ENCODE measurements at regions not wholly inside any gene's neighbourhood (a gene's known extent, or its start where the extent isn't known, plus 50 kb on each side); places are given as distances from the start of the nearest gene placed in this dataset.

DNA sequence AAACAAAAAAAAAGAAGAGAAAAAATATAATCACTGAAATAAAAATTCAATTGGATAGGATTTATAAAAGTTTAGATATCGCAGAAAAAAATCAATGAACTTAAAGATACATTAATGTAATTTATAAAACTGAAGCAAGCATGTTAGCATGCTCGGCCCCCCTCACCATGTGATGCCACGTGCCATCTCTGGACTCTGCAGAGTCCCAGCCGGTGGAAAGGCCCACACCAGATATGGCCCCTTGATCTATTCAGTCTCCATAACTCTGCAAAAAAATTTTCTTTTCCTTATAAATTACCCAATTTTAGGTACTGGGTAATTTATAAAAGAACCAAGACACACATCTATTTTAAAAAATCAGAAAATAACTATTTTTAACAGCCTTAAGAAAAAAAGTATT lies 476.0 kb upstream of the ANO3 start:
- Histone ChIP-seq H3K9ac (ENCODE audit: control insufficient read depth, extremely low read depth, insufficient read depth, low read length) (no peak overlapping the region), H3K9me3 (ENCODE audit: control insufficient read depth, low read depth, low read length) (no peaks in the 10 kb centered on the region), H3K4me2 (ENCODE audit: control insufficient read depth, extremely low read depth, insufficient read depth, low read depth, low read length) (no peak overlapping the region), H3K79me2 (ENCODE audit: control insufficient read depth, insufficient read depth, low read length) (no peaks in the 10 kb centered on the region), H4K20me1 (ENCODE audit: control insufficient read depth, extremely low read depth, insufficient read depth, low read length) (no peaks in the 10 kb centered on the region), H3K4me3 (ENCODE audit: control insufficient read depth in 2 of 3, extremely low read depth in 1 of 3, insufficient read depth in 2 of 3, low read depth in 1 of 3, low read length in 3 of 3) (no peak overlapping the region), H3K27ac (ENCODE audit: control insufficient read depth, insufficient read depth, low read length) (no peak overlapping the region), H2AFZ (ENCODE audit: control insufficient read depth, low read length) (no peak overlapping the region), H3K36me3 (ENCODE audit: control insufficient read depth in 2 of 2, extremely low read depth in 1 of 2, insufficient read depth in 2 of 2, low read length in 2 of 2) (no peaks in the 10 kb centered on the region), H3K27me3 (ENCODE audit: control insufficient read depth, extremely low read depth, insufficient read depth, low read length) (no peaks in the 10 kb centered on the region), H3K4me1 (ENCODE audit: control insufficient read depth, extremely low read depth, insufficient read depth, low read length) (no peaks in the 10 kb centered on the region), H3K9me1 (ENCODE audit: control insufficient read depth, extremely low read depth, insufficient read depth, low read length) (no peaks in the 10 kb centered on the region)
- TF ChIP-seq EZH2 (IDR thresholded peaks at IDR 0.05; ENCODE audit: low read length), result no peak
- TF ChIP-seq, protein P1, sequence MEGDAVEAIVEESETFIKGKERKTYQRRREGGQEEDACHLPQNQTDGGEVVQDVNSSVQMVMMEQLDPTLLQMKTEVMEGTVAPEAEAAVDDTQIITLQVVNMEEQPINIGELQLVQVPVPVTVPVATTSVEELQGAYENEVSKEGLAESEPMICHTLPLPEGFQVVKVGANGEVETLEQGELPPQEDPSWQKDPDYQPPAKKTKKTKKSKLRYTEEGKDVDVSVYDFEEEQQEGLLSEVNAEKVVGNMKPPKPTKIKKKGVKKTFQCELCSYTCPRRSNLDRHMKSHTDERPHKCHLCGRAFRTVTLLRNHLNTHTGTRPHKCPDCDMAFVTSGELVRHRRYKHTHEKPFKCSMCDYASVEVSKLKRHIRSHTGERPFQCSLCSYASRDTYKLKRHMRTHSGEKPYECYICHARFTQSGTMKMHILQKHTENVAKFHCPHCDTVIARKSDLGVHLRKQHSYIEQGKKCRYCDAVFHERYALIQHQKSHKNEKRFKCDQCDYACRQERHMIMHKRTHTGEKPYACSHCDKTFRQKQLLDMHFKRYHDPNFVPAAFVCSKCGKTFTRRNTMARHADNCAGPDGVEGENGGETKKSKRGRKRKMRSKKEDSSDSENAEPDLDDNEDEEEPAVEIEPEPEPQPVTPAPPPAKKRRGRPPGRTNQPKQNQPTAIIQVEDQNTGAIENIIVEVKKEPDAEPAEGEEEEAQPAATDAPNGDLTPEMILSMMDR (optimal IDR thresholded peaks at IDR 0.05 in 1 of 3, IDR thresholded peaks at IDR 0.05 in 1 of 3, conservative IDR thresholded peaks at IDR 0.05 in 1 of 3; ENCODE audit: extremely low read depth in 1 of 3, insufficient read depth in 2 of 3, low read length in 3 of 3), result no peak
- FAIRE-seq (no peak), DNase-seq (ENCODE audit: low read depth, low spot score) (no peak)
- dilution Hi-C loops (cut with MboI; ENCODE audit: extremely low pct_ligation_motif_present, low sequenced_read_pairs), result no loop called here

DNA sequence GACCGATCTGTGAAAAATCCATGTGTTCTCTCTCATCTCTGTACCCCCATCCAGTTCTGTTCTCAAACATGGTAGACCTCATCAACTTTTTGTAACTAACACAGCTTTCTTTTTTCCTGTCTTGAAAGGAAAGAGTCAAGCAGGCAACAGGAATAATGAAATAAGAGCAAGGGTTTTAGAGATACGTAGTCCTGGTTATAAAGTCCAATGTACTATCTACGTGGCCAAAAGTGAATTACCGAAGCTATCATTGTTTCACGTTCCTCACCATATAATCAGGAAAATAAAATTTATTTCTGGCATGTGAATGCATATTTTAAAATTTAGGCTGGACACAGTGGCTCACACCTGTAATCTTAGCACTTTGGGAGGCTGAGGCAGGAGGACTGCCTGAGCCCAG lies 472.2 kb upstream of the ANO3 start:
- no peaks in the 10 kb centered on the region for H3K36me3 ChIP-seq (ENCODE audit: control insufficient read depth in 2 of 2, extremely low read depth in 1 of 2, insufficient read depth in 2 of 2, low read length in 2 of 2)
- no peaks in the 10 kb centered on the region for H3K27me3 ChIP-seq (ENCODE audit: control insufficient read depth, extremely low read depth, insufficient read depth, low read length)
- dilution Hi-C loops (cut with MboI; ENCODE audit: extremely low pct_ligation_motif_present, low sequenced_read_pairs), result no loop called here
- DNase-seq (ENCODE audit: low read depth, low spot score) (no peak), FAIRE-seq (no peak)
- H3K4me2 ChIP-seq (ENCODE audit: control insufficient read depth, extremely low read depth, insufficient read depth, low read depth, low read length), result no peak overlapping the region
- H3K27ac ChIP-seq (ENCODE audit: control insufficient read depth, insufficient read depth, low read length), result no peak overlapping the region
- H2AFZ ChIP-seq (ENCODE audit: control insufficient read depth, low read length), result no peak overlapping the region
- no peaks in the 10 kb centered on the region for H4K20me1 ChIP-seq (ENCODE audit: control insufficient read depth, extremely low read depth, insufficient read depth, low read length)
- H3K79me2 ChIP-seq (ENCODE audit: control insufficient read depth, insufficient read depth, low read length), result no peaks in the 10 kb centered on the region
- H3K9ac ChIP-seq (ENCODE audit: control insufficient read depth, extremely low read depth, insufficient read depth, low read length), result no peak overlapping the region
- TF ChIP-seq, protein P1 (optimal IDR thresholded peaks at IDR 0.05 in 1 of 3, IDR thresholded peaks at IDR 0.05 in 1 of 3, conservative IDR thresholded peaks at IDR 0.05 in 1 of 3; ENCODE audit: extremely low read depth in 1 of 3, insufficient read depth in 2 of 3, low read length in 3 of 3), result no peak
- TF ChIP-seq EZH2 (IDR thresholded peaks at IDR 0.05; ENCODE audit: low read length), result no peak
- no peak overlapping the region for H3K4me3 ChIP-seq (ENCODE audit: control insufficient read depth in 2 of 3, extremely low read depth in 1 of 3, insufficient read depth in 2 of 3, low read depth in 1 of 3, low read length in 3 of 3)
- no peaks in the 10 kb centered on the region for H3K9me1 ChIP-seq (ENCODE audit: control insufficient read depth, extremely low read depth, insufficient read depth, low read length)
- H3K4me1 ChIP-seq (ENCODE audit: control insufficient read depth, extremely low read depth, insufficient read depth, low read length), result no peaks in the 10 kb centered on the region
- H3K9me3 ChIP-seq (ENCODE audit: control insufficient read depth, low read depth, low read length), result no peaks in the 10 kb centered on the region

Measured in keratinocyte (primary cell).